GM18498 (cell line): ENCODE measurements at regions not wholly inside any gene's neighbourhood (a gene's known extent, or its start where the extent isn't known, plus 50 kb on each side); places are given as distances from the start of the nearest gene placed in this dataset.

Experiments
- ATAC-seq: cut with Tn5 transposase; IDR thresholded peaks from one replicate; pipeline ENCODE4 v1.9.1; 2021; ENCODE audit warnings: mild to moderate bottlenecking, moderate library complexity; ENCODE audit not compliant: unreplicated experiment

DNA sequence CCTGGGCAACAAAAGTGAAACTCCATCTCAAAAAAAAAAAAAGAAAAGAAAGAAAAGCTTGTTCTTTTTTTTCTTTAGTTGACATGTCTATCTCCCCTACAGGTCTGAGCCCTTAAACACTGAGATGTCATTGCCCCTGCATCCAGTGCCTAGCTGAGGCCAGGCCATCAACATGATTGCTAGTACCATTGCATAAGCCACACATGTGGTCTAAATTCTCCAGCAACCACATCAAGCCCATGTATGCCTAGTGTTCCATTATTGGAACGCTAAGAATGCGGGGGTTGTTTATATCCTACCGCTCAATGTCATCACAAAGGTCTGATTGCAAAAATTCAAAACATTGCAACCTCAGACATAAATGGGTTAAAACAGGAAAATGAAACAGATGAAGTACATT, 62.7 kb downstream of the NPTX2 start:
- no peak for ATAC-seq

DNA sequence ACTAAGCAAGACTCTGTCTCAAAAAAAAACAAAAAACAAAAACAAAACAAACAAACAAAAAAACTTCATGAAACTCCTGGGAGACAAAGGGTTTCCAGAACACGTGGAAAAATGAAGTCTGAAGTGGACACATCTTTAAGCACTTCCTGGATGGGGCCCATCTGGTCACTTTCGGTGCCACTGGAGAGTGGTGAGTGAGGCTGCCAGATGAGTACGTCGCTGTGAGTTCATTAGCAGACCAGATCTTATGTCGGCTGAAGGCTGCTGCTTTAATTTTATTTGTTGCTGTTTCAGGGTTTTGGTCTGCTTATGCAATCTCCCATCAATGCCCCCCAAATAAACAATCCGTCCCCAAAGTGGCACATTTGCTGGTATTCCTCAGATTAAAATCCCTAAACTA, 64.4 kb downstream of the NPTX2 start:
- ATAC-seq = no peak

DNA sequence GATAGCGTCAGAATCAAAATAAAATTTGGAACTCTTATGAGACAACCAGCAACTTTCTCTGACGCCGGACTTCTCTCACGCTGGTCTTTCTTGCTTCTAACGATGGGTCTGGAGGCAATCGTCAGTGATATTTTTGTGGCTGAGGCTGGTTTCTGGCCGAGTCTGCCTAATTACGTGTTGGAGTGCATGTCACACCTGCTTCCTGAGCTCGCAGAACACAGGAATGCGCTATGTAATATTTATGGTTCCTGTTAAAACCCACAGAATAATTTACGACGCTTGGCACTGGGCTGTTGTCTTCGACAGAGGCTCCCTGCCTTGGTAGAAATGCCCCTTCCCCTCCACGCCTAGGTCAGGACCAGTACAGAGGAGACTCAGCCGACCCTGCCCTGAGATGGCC, 64.9 kb downstream of the NPTX2 start:
- ATAC-seq = no peak

DNA sequence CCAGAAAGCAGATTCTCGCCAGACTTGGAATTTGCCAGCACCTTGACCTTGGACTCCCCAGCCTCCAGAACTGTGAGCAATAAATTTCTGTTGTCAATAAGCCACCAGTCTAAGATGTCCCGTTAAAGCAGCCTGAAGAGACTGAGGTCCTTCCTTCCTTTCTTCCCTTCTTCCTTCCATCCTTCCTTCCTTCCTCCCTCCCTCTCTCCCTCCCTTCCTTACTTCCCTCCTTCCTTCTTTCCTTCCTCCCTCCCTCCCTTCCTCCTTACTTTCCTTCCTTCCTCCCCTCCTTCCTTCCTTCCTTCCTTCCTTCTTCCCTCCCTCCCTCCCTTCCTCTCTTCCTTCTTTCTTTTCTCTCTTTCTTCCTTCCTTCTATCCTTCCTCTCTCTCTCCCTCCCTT, 66.4 kb downstream of the NPTX2 start:
- no peak for ATAC-seq

DNA sequence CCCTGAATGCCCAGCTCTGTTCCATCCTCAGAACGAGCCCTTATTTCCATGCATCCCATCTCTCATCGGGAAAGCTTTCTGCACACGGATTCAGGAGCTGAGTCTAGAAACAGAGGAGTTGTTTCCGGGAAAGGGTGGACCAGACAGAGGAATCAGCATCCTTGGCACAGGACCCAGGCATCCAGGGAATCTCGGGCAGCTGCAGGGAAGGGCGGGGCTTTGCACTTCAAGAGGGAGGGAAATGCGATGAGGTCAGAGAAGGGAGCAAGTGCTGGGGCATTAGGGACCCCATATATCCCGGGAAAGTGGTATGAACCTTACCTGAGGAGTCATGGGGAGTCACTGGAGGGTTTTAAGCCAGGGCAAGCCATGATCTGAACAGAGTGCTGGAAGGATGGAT, 68.5 kb downstream of the NPTX2 start:
- ATAC-seq = no peak

DNA sequence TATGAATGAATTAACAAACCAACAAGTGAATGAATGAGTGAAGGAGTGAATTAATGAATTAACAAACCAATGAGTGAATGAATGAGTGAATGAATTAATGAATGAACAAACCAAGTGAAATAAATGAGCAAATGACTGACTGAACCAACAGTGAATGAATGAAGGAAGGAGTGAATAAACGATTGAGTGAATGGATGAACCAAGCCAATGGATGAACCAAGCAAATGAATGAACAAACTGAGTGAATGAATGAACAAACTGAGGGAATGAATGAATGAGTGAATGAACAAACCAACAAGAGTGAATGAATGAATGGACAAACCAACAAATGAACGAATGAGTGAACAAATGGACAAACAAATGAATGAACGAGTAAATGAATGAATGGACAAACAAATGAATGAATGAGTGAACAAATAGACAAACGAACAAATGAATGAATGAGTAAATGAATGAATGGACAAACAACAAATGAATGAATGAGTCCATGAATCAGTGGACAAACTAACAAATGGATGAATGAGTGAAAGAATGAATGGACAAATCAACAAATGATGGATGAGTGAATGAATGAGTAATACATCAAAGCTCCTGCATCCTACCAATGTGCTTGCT, 69.5 kb downstream of the NPTX2 start:
- no peak for ATAC-seq

DNA sequence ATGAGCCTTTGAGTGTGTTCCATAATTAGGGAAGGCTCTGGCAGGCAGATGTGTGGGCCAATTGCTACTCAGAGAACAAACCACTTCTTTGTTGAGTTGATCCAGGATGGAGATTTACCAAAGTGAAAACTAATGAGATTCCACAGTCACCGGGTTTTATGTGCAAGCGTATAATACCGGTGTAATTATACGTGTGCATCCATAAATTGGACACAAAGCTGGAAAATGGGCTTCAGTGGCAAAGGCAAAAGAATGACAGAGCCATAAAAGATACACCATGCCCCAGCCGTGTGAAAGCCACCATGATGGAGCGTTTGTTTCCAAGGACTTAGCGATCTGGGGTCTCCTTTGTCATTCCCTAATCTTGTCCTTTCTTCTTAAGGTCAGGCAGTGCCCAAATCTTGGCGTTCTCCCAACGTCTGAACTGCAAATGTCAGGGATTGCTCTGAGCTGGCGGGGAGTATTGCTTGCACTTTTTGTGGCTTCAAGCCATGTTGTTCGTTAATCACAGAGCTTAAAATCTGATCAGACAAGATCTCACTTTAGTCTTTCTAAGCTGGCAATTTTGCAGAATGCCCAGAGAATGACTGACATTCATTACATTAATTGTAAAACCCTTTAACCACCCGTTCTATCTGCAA, 70.1 kb downstream of the NPTX2 start:
- ATAC-seq = no peak

DNA sequence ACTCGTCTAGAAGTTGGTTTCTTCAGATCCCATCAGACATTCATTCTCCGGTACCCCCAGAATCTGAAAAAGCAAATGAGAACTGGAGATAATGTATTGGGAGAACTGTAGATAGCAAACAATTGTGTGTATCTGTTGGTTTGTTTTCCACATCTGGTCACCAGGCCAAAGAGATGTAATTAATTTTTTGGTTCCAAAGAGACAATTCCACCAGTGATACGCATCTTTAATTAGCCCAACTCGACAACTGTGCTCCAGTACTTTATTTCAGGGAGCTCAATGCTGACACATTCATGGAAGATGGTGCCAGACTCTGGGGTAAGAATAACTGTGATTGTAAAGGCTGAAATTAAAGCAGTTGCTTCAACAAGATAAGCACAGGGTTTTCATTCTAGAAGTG, 74.5 kb downstream of the NPTX2 start:
- no peak for ATAC-seq

DNA sequence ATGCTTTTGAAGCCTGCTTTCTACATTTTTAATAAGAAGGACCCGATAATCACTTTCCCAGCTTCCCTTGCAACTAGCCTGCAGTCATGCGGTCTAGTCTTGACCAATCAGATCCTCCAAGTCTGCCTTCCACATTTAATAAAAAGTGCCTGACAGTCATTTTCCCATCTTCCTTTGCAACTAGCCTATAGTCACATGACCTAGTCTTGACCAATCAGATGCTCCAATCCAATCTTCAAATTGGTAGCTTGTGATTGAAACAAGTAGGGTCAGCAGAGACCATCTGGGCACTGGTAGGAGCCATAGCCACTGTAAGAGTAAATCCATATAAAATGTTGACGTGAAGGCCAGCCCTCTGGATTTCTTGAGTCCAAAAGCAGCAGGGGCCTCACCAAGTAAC, 80.0 kb downstream of the NPTX2 start:
- ATAC-seq = no peak

DNA sequence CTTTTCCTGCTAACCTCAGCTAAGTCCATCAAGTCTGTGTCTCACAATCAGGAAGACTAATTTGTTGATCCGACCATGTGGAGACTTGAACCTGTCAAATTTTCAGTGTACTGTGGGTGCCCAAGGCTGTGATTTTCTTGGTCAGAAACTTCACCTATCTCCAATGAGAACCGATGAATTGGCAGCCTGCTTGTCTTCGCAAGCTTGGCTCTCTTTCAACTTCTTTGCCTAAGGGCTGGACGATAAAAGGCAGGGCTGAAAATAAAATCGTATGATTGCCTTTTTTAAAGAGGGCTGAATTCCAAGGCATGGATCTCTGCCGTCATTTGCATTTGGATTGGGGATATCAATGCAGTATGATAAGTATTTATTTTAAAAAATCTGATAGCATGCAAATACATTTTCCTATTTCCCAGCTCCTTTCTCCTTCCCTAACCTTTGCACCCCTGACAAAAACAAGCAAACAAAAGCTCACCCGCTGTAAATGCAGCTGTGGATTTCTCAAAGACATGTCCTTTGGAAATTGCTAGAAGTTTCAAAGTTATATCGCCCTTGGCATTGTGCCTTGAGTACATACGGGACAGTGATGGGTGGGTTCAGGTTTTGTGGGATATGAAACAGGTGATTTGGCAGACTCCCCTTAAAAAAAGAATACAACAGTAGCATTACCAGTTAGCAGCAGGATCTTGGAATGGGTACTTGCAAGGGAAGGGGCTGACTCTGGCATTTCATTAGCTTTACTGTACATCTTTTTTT, 80.6 kb downstream of the NPTX2 start:
- no peak for ATAC-seq

DNA sequence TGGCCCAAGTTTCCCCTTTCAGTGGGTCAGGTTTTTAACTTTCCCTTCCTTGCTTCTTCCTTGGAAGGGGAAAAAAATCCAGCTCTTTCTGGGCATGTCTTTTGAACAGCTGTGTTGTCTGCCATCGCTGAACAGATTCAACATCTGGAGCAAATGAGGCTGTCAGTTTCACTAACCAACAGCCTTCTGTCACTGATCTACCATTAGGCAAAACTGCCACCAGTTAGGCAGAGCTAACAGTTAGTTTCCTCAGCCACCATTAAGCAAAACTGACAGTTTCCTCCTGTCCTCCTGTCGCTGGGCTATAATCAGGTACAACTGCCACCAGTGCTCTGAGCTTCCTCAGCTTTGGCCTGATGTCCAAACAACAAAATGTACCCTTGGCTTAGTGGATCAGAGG, 81.9 kb downstream of the NPTX2 start:
- no peak for ATAC-seq

DNA sequence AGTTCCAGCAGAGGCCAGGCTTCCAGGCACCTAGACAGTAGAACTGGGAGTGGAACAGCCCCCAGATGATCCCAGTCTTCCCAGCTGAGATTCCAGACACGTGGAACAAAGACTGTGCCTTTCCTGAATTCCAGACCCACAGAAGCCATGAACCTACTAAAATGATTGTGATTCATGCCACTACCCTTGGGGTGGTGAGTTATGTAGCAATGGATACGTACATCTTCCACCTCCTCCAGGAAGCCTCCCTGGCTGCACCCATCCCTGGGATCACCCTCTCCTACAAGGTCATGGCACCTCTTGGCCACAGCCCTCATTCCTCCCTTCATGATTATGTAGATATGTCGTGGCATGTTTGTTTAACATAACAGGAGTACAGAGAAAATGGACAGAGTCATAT, 83.4 kb downstream of the NPTX2 start:
- no peak for ATAC-seq

DNA sequence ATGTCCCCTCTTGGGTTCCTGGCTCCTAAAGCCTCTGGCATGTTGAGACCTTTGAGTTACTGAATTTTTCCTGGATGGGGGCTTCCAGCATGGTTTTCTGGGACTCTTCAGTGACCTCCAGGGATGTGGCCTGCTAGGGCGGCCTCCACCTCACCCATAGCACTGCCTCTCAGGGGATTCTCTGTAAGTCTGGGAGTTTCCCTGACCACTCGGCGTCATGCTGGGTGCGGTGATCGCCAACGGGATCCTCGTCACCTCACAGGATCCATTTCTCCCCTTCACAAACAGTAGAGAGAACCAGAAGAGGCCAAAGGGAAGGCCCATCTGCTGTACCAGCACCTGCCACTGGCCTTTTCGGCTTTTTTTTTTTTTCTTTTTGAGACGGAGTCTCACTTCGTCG, 84.3 kb downstream of the NPTX2 start:
- no peak for ATAC-seq

DNA sequence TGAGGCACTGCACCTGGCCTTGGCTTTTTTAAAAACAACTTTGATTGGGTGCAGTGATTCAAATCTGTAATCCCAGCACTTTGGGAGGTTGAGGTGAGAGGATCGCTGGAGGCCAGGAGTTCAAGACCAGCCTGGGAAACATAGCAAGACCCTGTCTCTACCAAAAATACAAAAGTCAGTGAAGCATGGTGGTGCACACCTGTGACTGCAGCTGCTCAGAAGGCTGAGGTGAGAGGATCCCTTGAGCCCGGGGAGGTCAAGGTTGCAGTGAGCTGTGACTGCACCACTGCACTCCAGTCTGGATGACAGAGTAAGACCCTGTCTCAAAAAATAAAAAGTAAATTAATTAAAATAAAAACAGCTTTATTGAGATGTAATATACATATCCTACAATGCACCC, 84.9 kb downstream of the NPTX2 start:
- no peak for ATAC-seq

DNA sequence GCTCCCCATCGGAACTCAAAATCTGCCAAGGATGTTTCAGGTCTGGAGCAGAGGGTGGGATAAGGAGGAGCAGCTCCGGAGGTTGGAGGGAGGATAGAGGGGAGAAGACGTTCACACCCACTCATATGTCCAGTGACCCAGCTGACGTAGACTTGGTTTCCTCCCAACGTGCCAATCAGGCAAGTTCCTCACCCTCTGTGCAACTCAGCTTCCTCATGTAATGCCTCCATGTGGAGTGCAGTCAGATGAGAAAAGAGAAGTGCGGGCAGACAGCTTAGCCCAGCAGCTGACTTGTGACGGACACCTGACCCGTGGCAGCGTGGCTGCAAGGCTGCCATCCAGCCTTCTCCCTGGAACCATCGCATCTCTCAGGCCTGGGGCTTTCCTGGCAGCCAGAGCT, 86.8 kb downstream of the NPTX2 start:
- ATAC-seq = no peak

DNA sequence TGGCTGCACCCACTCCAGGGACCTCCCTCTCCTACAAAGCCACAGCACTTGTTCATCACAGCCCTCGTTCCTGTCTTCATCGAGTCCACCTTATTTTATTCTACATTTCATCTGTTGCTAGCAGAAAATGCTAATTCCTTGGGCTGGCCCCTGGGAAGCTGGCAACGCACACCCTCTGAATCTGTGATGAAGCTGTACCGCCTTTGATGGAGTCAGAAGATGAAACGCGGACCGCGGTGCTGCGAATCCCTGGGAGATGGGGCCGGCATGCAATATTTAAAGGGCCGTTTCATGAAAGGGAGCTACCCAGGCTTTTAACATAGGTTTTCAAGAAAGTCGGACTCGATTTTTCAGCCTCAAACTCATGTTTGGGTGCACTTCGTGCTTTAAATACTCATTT, 88.5 kb downstream of the NPTX2 start:
- ATAC-seq = no peak

DNA sequence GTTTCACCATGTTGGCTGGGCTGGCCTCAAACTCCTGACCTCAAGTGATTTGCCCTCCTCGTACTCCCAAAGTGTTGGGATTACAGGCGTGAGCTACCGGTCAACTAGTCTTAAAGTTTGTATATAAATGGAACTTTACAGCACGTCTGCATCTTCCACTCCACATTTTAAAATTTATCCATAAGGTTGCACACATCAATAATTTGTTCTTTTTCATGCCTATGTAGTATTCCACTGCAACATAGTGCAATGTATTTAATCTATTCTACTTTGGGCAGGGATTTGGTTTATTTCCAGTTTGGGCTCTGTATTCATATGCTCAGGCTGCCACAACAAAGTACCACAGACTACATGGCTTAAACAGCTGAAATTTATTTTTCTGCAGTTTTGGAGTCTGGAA, 90.0 kb downstream of the NPTX2 start:
- no peak for ATAC-seq

DNA sequence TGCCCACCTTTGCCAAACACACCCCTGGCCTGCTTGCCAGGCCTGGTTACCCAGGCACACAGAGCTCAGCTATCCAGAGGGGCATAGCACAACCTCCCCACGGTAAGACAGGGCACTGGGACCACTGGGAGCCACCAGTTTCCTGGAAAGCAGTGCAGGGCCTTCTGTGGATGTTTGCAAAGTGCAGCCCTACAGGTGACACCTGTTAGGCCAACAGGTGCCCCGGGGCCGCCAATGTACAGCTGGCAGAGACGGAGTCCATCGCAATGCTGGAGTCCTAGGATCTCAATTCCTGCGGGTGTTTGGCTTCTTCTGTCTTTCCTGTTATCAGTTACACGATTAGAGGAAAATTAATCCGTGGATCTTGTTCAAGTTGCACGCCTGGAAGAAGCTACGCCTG, 94.9 kb downstream of the NPTX2 start:
- no peak for ATAC-seq

DNA sequence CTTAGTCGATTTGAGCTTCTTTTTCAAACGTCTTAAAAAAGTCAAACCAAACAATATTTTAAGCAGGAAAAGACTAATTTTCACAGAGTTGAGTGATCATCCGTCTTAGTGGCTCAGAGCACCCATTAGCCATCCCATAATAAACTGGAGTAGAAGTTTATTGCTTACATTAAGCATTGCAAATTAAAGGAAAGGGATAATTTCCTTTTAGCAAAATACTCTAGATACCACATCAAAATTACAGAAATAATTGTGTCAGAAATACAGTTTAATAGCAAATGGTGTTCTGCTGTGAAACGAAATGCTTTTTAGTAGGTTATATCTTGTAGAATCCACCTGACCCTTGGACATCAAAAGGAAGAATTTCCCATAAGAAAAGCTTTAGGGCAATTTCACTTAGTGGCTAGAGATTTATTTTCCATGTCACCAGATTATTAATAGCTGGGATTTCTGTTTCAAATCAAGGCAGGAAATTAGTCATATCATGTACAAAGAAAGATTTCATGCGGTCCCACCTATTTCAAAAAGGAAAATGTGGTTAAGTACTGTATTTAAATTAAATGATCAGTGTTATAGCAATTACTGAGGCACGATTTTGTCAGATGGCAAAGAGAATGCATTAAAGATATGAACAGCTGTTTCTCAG, 96.2 kb downstream of the NPTX2 start:
- no peak for ATAC-seq

DNA sequence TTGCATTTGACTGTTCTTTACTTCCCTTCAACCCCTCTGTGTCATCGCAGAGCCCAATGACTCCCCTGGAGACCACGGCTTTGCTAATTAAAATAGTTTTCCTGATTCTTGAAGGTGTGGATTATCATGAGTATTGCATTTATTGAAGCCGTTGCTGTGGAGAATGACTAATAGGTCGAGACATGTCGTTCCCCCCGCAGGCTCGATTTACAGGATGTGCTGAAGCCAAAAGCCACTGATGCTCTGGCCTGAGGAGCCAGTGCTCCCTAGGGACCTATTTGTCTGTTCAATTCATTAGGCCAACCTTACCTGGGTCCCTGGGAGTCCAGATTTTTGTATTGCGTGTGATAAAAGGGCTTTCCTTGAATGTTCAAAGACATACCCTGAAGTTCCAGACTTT, 102.3 kb downstream of the NPTX2 start:
- ATAC-seq = no peak

DNA sequence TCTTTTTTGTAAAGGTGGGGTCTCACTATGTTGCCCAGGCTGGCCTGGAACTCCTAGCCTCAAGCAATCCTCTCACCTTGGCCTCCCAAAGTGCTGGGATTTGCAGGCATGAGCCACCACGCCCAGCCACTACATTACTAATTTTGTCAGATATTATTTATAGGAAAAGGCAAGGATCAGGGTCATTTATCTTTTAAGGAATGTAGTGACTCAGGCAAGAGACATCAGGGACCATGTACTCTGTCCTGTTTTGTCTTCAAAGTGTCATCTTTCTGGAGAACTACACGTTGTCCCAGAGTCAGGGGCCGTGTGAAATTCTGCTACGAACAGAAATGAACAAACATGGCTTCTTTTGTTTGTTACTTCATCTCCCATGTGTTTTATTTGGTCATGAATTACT, 105.3 kb downstream of the NPTX2 start:
- ATAC-seq = no peak

DNA sequence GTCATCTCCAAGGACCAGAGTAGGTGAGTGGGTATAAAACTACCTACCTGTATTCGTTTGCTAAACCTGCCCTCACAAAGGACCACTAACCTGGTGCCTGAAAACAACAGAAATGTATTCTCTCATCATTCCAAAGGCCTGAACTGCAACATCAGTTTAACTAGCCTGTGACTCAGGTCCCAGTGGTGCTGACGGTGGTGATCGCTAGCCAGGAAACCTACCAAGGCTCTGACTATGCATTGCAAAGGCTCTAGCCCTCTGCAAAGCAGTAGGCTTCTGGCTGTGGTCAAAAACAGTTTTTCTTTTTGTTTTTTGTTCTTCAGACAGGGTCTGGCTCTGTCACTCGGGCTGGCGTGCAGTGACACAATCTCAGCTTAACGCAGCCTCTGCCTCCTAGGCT, 107.5 kb downstream of the NPTX2 start:
- no peak for ATAC-seq
